ENCODE measurements at regions not wholly inside any gene's neighbourhood (a gene's known extent, or its start where the extent isn't known, plus 50 kb on each side); places are given as distances from the start of the nearest gene placed in this dataset.

GRCh38 chr10:46229144-46229563 is 57.6 kb upstream of the ANTXRL start:
- no peak for DNase-seq

- no peak for DNase-seq
These were observed 56.2 kb upstream of the ANTXRL start for GRCh38 chr10:46230615-46231014.

- DNase-seq = no peak
These were observed 55.7 kb upstream of the ANTXRL start for GRCh38 chr10:46231087-46231486.

- no peak for DNase-seq
These were observed 54.7 kb upstream of the ANTXRL start for GRCh38 chr10:46232084-46232483.

GRCh38 chr10:46232666-46233065 is 54.1 kb upstream of the ANTXRL start:
- DNase-seq = no peak

GRCh38 chr10:46233181-46233580 is 53.6 kb upstream of the ANTXRL start:
- no peak for DNase-seq

- no peak for DNase-seq
These were observed 52.8 kb upstream of the ANTXRL start for GRCh38 chr10:46234026-46234425.

GRCh38 chr10:46234431-46235060 is 52.3 kb upstream of the ANTXRL start:
- no peak for DNase-seq

- DNase-seq = no peak
These were observed 50.9 kb upstream of the ANTXRL start for GRCh38 chr10:46235705-46236545.

GRCh38 chr10:46236546-46236887 is 50.3 kb upstream of the ANTXRL start:
- no peak for DNase-seq

- no peak for DNase-seq
These were observed 49.7 kb upstream of the ANTXRL start for GRCh38 chr10:46236941-46237681.

Data from stimulated activated CD4-positive, alpha-beta T cell treated with anti-CD3 and anti-CD28 coated beads, Interleukin-1b, Interleukin-23, amount 100 ng/mL, for 48 hours (primary cell).